ENCODE measurements at regions not wholly inside any gene's neighbourhood (a gene's known extent, or its start where the extent isn't known, plus 50 kb on each side); places are given as distances from the start of the nearest gene placed in this dataset.
"Not testable (repeated sequence)": the region's sequence is repeated elsewhere in the genome, so short reads cannot be mapped to it uniquely, and the experiment has no call there.

- H3K27me3 Mint-ChIP-seq (ENCODE audit: low read depth); H3K4me3 Mint-ChIP-seq; H3K9me3 Mint-ChIP-seq; DNase-seq; H3K36me3 Mint-ChIP-seq (ENCODE audit: low read depth); intact Hi-C loops (cut with micrococcal nuclease); CTCF ChIA-PET; H3K4me1 Mint-ChIP-seq (ENCODE audit: low read depth); H3K27ac Mint-ChIP-seq: not testable (repeated sequence)
These were observed 914.7 kb downstream of the FOXD4L5 start for GRCh38 chr9:64370344-64370743.

GRCh38 chr9:64369644-64370043, 915.4 kb downstream of the FOXD4L5 start:
- H3K4me3 Mint-ChIP-seq; intact Hi-C loops (cut with micrococcal nuclease); CTCF ChIA-PET; H3K27ac Mint-ChIP-seq; H3K36me3 Mint-ChIP-seq (ENCODE audit: low read depth); DNase-seq; H3K27me3 Mint-ChIP-seq (ENCODE audit: low read depth); H3K4me1 Mint-ChIP-seq (ENCODE audit: low read depth); H3K9me3 Mint-ChIP-seq: not testable (repeated sequence)

- H3K9me3 Mint-ChIP-seq; H3K27me3 Mint-ChIP-seq (ENCODE audit: low read depth); H3K27ac Mint-ChIP-seq; H3K36me3 Mint-ChIP-seq (ENCODE audit: low read depth); H3K4me3 Mint-ChIP-seq; CTCF ChIA-PET; intact Hi-C loops (cut with micrococcal nuclease); H3K4me1 Mint-ChIP-seq (ENCODE audit: low read depth): not testable (repeated sequence)
- peak; percentile 84 for DNase-seq
These were observed 915.9 kb downstream of the FOXD4L5 start for GRCh38 chr9:64369114-64369513.

- H3K27me3 Mint-ChIP-seq (ENCODE audit: low read depth); H3K4me1 Mint-ChIP-seq (ENCODE audit: low read depth); CTCF ChIA-PET; H3K27ac Mint-ChIP-seq; H3K36me3 Mint-ChIP-seq (ENCODE audit: low read depth); H3K9me3 Mint-ChIP-seq; intact Hi-C loops (cut with micrococcal nuclease); DNase-seq: not testable (repeated sequence)
- H3K4me3 Mint-ChIP-seq, result peak overlapping the region; percentile 48
These were observed 916.4 kb downstream of the FOXD4L5 start for GRCh38 chr9:64368644-64368942.

GRCh38 chr9:64367826-64368643, 917.0 kb downstream of the FOXD4L5 start:
- intact Hi-C loops (cut with micrococcal nuclease), result not testable (repeated sequence)
- peak overlapping the region; percentile 48 for H3K4me3 Mint-ChIP-seq

More at GRCh38 chr9:64367826-64368643, 917.0 kb downstream of the FOXD4L5 start:
- H3K4me1 Mint-ChIP-seq (ENCODE audit: low read depth); H3K27ac Mint-ChIP-seq; H3K9me3 Mint-ChIP-seq; H3K36me3 Mint-ChIP-seq (ENCODE audit: low read depth); CTCF ChIA-PET; H3K27me3 Mint-ChIP-seq (ENCODE audit: low read depth): not testable (repeated sequence)
- peak; percentile 6 for DNase-seq

Measured in activated naive CD4-positive, alpha-beta T cell treated with anti-CD3 and anti-CD28 coated beads for 36 hours (primary cell).